ENCODE measurements at regions not wholly inside any gene's neighbourhood (a gene's known extent, or its start where the extent isn't known, plus 50 kb on each side); places are given as distances from the start of the nearest gene placed in this dataset.
"Not testable (repeated sequence)": the region's sequence is repeated elsewhere in the genome, so short reads cannot be mapped to it uniquely, and the experiment has no call there.

DNA sequence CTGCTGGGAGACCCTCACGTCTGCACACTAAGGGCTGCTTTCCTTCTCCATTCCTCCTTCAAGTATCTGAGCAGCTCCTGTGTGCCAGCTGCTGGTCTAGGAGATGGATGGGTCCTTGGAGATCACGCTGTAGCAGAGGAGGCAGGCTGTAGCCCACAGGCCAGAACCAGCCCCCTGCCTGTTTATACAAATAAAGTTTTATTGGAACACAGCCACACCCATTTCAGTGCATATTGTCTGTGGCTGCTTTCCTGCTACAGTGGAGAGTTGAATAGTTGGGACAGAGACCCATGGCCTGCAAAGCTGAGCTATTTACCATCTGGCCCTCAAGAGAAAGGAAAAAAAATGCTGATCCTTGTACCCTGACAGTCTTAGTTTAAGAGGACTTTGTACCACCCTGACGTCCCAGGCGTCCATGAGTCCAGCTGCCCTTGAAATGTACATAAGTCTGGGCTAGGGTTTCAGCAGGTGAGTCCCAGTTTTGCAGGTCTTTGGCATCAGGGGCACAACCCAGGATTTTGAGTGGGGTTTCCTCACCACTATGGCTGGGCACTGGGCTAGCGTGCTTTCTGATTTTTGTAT, 95.8 kb downstream of the DEFB131A start:
- H3K27me3 Mint-ChIP-seq; DNase-seq; H3K27ac ChIP-seq (ENCODE audit: low read length in 2 of 2); H3K4me2 ChIP-seq (replicated peaks; ENCODE audit: low read depth, low read length, poor library complexity, severe bottlenecking); H3K27ac Mint-ChIP-seq; intact Hi-C loops (cut with micrococcal nuclease); H3K4me1 Mint-ChIP-seq; H3K9me3 ChIP-seq (ENCODE audit: control extremely low read depth in 1 of 3, control insufficient read depth in 2 of 3, insufficient read depth in 1 of 3, low read length in 2 of 3); H3K9ac ChIP-seq (ENCODE audit: low read length); H3K4me3 Mint-ChIP-seq; CTCF ChIA-PET; H3K27me3 ChIP-seq (replicated peaks in 1 of 4; ENCODE audit: control extremely low read depth in 1 of 4, control insufficient read depth in 3 of 4, insufficient read depth in 4 of 4, low read length in 3 of 4); POLR2A ChIA-PET; H3K36me3 ChIP-seq (replicated peaks in 1 of 2; ENCODE audit: control extremely low read depth in 1 of 2, control insufficient read depth in 1 of 2, extremely low read depth in 1 of 2, insufficient read depth in 2 of 2, low read length in 1 of 2); H4K20me1 ChIP-seq (ENCODE audit: control insufficient read depth, insufficient read depth, low read length, poor library complexity, severe bottlenecking); H3K9me3 Mint-ChIP-seq (ENCODE audit: insufficient read depth); H3K79me2 ChIP-seq (ENCODE audit: control insufficient read depth, insufficient read depth, low read length); H3K4me3 ChIP-seq (ENCODE audit: control extremely low read depth in 1 of 5, extremely low read depth in 1 of 5, insufficient read depth in 1 of 5, low read depth in 2 of 5, low read length in 4 of 5); H2AFZ ChIP-seq (ENCODE audit: insufficient read depth, low read depth, low read length, poor library complexity, severe bottlenecking); ATAC-seq (ENCODE audit: low read depth); H3K4me1 ChIP-seq (ENCODE audit: control insufficient read depth in 2 of 2, insufficient read depth in 2 of 2, low read length in 2 of 2): not testable (repeated sequence)
- WGBS (ENCODE audit: insufficient coverage), result 91% methylated on average over 2 of the region's 5 CpGs

- H3K4me1 ChIP-seq (ENCODE audit: control insufficient read depth in 2 of 2, insufficient read depth in 2 of 2, low read length in 2 of 2); H3K27me3 ChIP-seq (replicated peaks in 1 of 4; ENCODE audit: control extremely low read depth in 1 of 4, control insufficient read depth in 3 of 4, insufficient read depth in 4 of 4, low read length in 3 of 4); H3K4me3 Mint-ChIP-seq; H3K9me3 Mint-ChIP-seq (ENCODE audit: insufficient read depth); H3K27ac ChIP-seq (ENCODE audit: low read length in 2 of 2); ATAC-seq (ENCODE audit: low read depth); POLR2A ChIA-PET; H3K36me3 ChIP-seq (replicated peaks in 1 of 2; ENCODE audit: control extremely low read depth in 1 of 2, control insufficient read depth in 1 of 2, extremely low read depth in 1 of 2, insufficient read depth in 2 of 2, low read length in 1 of 2); H3K9me3 ChIP-seq (ENCODE audit: control extremely low read depth in 1 of 3, control insufficient read depth in 2 of 3, insufficient read depth in 1 of 3, low read length in 2 of 3); CTCF ChIA-PET; H3K4me2 ChIP-seq (replicated peaks; ENCODE audit: low read depth, low read length, poor library complexity, severe bottlenecking); DNase-seq; intact Hi-C loops (cut with micrococcal nuclease); H3K4me3 ChIP-seq (ENCODE audit: control extremely low read depth in 1 of 5, extremely low read depth in 1 of 5, insufficient read depth in 1 of 5, low read depth in 2 of 5, low read length in 4 of 5); H2AFZ ChIP-seq (ENCODE audit: insufficient read depth, low read depth, low read length, poor library complexity, severe bottlenecking); H3K27ac Mint-ChIP-seq; H3K9ac ChIP-seq (ENCODE audit: low read length); H3K79me2 ChIP-seq (ENCODE audit: control insufficient read depth, insufficient read depth, low read length); H3K27me3 Mint-ChIP-seq; H4K20me1 ChIP-seq (ENCODE audit: control insufficient read depth, insufficient read depth, low read length, poor library complexity, severe bottlenecking); H3K4me1 Mint-ChIP-seq: not testable (repeated sequence)
- WGBS (ENCODE audit: insufficient coverage), result 50% methylated on average over 2 of the region's 3 CpGs
Measured at GRCh38 chr4:9541388-9541915, 97.2 kb downstream of the DEFB131A start.

- H3K27ac Mint-ChIP-seq; H3K9ac ChIP-seq (ENCODE audit: low read length); H3K9me3 ChIP-seq (ENCODE audit: control extremely low read depth in 1 of 3, control insufficient read depth in 2 of 3, insufficient read depth in 1 of 3, low read length in 2 of 3); H3K27me3 Mint-ChIP-seq; H3K36me3 ChIP-seq (replicated peaks in 1 of 2; ENCODE audit: control extremely low read depth in 1 of 2, control insufficient read depth in 1 of 2, extremely low read depth in 1 of 2, insufficient read depth in 2 of 2, low read length in 1 of 2); DNase-seq; POLR2A ChIA-PET; H3K9me3 Mint-ChIP-seq (ENCODE audit: insufficient read depth); H3K27ac ChIP-seq (ENCODE audit: low read length in 2 of 2); H3K4me1 Mint-ChIP-seq; H3K4me2 ChIP-seq (replicated peaks; ENCODE audit: low read depth, low read length, poor library complexity, severe bottlenecking); H3K27me3 ChIP-seq (replicated peaks in 1 of 4; ENCODE audit: control extremely low read depth in 1 of 4, control insufficient read depth in 3 of 4, insufficient read depth in 4 of 4, low read length in 3 of 4); H4K20me1 ChIP-seq (ENCODE audit: control insufficient read depth, insufficient read depth, low read length, poor library complexity, severe bottlenecking); H3K4me3 ChIP-seq (ENCODE audit: control extremely low read depth in 1 of 5, extremely low read depth in 1 of 5, insufficient read depth in 1 of 5, low read depth in 2 of 5, low read length in 4 of 5); CTCF ChIA-PET; H3K4me1 ChIP-seq (ENCODE audit: control insufficient read depth in 2 of 2, insufficient read depth in 2 of 2, low read length in 2 of 2); ATAC-seq (ENCODE audit: low read depth); H3K79me2 ChIP-seq (ENCODE audit: control insufficient read depth, insufficient read depth, low read length); intact Hi-C loops (cut with micrococcal nuclease); H3K4me3 Mint-ChIP-seq; H2AFZ ChIP-seq (ENCODE audit: insufficient read depth, low read depth, low read length, poor library complexity, severe bottlenecking): not testable (repeated sequence)
- WGBS (ENCODE audit: insufficient coverage), result 88% methylated on average over 1 of the region's 2 CpGs
Measured at GRCh38 chr4:9544851-9545250, 100.6 kb downstream of the DEFB131A start.

DNA sequence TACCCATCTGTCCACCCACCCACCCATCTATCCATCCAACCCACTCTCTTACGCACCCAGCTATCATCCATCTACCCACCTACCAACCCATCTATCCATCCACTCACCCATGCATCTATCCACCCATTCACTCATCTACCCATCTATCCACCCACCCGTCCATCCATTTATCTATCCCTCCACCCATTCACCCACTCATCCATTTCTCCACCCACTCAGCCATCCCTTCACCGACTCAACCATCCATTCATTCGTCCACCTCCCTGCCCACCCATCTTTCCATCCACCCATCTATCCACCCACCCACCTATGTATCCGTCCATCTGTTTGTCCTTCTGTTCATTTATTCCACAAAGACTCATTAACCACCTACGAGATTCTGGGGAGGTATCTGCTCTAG, 103.3 kb downstream of the DEFB131A start:
- H3K27ac ChIP-seq (ENCODE audit: low read length in 2 of 2); H3K4me3 Mint-ChIP-seq; H3K27me3 Mint-ChIP-seq; H3K4me1 ChIP-seq (ENCODE audit: control insufficient read depth in 2 of 2, insufficient read depth in 2 of 2, low read length in 2 of 2); H3K9ac ChIP-seq (ENCODE audit: low read length); DNase-seq; H3K4me1 Mint-ChIP-seq; H3K79me2 ChIP-seq (ENCODE audit: control insufficient read depth, insufficient read depth, low read length); H3K36me3 ChIP-seq (replicated peaks in 1 of 2; ENCODE audit: control extremely low read depth in 1 of 2, control insufficient read depth in 1 of 2, extremely low read depth in 1 of 2, insufficient read depth in 2 of 2, low read length in 1 of 2); POLR2A ChIA-PET; H3K4me2 ChIP-seq (replicated peaks; ENCODE audit: low read depth, low read length, poor library complexity, severe bottlenecking); ATAC-seq (ENCODE audit: low read depth); H3K4me3 ChIP-seq (ENCODE audit: control extremely low read depth in 1 of 5, extremely low read depth in 1 of 5, insufficient read depth in 1 of 5, low read depth in 2 of 5, low read length in 4 of 5); H3K27me3 ChIP-seq (replicated peaks in 1 of 4; ENCODE audit: control extremely low read depth in 1 of 4, control insufficient read depth in 3 of 4, insufficient read depth in 4 of 4, low read length in 3 of 4); CTCF ChIA-PET; H2AFZ ChIP-seq (ENCODE audit: insufficient read depth, low read depth, low read length, poor library complexity, severe bottlenecking); H4K20me1 ChIP-seq (ENCODE audit: control insufficient read depth, insufficient read depth, low read length, poor library complexity, severe bottlenecking); H3K9me3 Mint-ChIP-seq (ENCODE audit: insufficient read depth); H3K27ac Mint-ChIP-seq; intact Hi-C loops (cut with micrococcal nuclease); H3K9me3 ChIP-seq (ENCODE audit: control extremely low read depth in 1 of 3, control insufficient read depth in 2 of 3, insufficient read depth in 1 of 3, low read length in 2 of 3): not testable (repeated sequence)
- WGBS (ENCODE audit: insufficient coverage), result 83% methylated on average over 5 of the region's 6 CpGs
